B cell (primary cell): ENCODE measurements at regions not wholly inside any gene's neighbourhood (a gene's known extent, or its start where the extent isn't known, plus 50 kb on each side); places are given as distances from the start of the nearest gene placed in this dataset.

Experiments used
- ATAC-seq: fragments of 200-7000 bp; cut with Tn5 transposase; one replicate; pipeline ENCODE4 v1.10.0; 2021; ENCODE audit warnings: low read depth, mild to moderate bottlenecking, moderate number of reproducible peaks, moderate library complexity
- CTCF ChIA-PET: fragments of 350-600 bp; sonication (Branson Sonifier 250); formaldehyde crosslinking; loops from one replicate; lab custom pipeline; 2021; ENCODE audit warnings: antibody characterized with exemption, inconsistent platforms; lab: Charles Lee
- POLR2A ChIA-PET: fragments of 350-600 bp; sonication (Branson Sonifier 250); formaldehyde crosslinking; loops from one replicate; lab custom pipeline; 2021; ENCODE audit warnings: antibody characterized with exemption; lab: Charles Lee
- DNase-seq: peaks from one replicate; pipeline ENCODE4 v3.0.0; 2013
- H2AFZ ChIP-seq: 2 replicates; pipeline ENCODE4 v1.6.1; 2012; ENCODE audit warnings: mild to moderate bottlenecking, low read depth, low read length; ENCODE audit not compliant: insufficient read depth, poor library complexity, severe bottlenecking
- H3K27ac ChIP-seq, 2 donors: 1 replicate in 1 of 2; 2 replicates in 1 of 2; pipeline ENCODE4 v1.5.1; 2012 to 2013; ENCODE audit warnings: low read length in 2 of 2, mild to moderate bottlenecking in 2 of 2, moderate library complexity in 1 of 2
- H3K27me3 ChIP-seq, 4 experiments: fragments of 200-600 bp in 1 of 4; sonication (generic) in 1 of 4; replicated peaks in 1 of 4; 1 replicate in 2 of 4; 2 replicates in 2 of 4; pipeline versions ENCODE4 v1.6.1 to v1.7.0; 2013 to 2016; ENCODE audit warnings: low read length in 3 of 4, mild to moderate bottlenecking in 2 of 4, mixed read lengths in 1 of 4, moderate library complexity in 1 of 4; ENCODE audit not compliant: insufficient read depth in 4 of 4, control insufficient read depth in 3 of 4; ENCODE audit errors: control extremely low read depth in 1 of 4
- H3K36me3 ChIP-seq, 2 experiments: replicated peaks in 1 of 2; 1 replicate in 1 of 2; 2 replicates in 1 of 2; pipeline versions ENCODE4 v1.6.1 to v1.7.1; 2013; ENCODE audit warnings: low read length in 1 of 2; ENCODE audit not compliant: insufficient read depth in 2 of 2, control insufficient read depth in 1 of 2; ENCODE audit errors: control extremely low read depth in 1 of 2, extremely low read depth in 1 of 2
- H3K4me1 ChIP-seq, 2 donors: fragments of 200-600 bp in 1 of 2; sonication (generic) in 1 of 2; 1 replicate in 1 of 2; 2 replicates in 1 of 2; pipeline versions ENCODE4 v1.5.1 to v1.6.1; 2013 to 2017; ENCODE audit warnings: low read length in 2 of 2; ENCODE audit not compliant: control insufficient read depth in 2 of 2, insufficient read depth in 2 of 2
- H3K4me2 ChIP-seq: replicated peaks from 2 replicates; pipeline ENCODE3; 2012; ENCODE audit warnings: mild to moderate bottlenecking, low read depth, low read length; ENCODE audit not compliant: poor library complexity, severe bottlenecking
- H3K4me3 ChIP-seq, 5 experiments: fragments of 200-600 bp in 1 of 5; sonication (generic) in 1 of 5; 1 replicate in 3 of 5; 2 replicates in 2 of 5; pipeline versions ENCODE4 v1.5.1 to v1.7.0; 2011 to 2016; ENCODE audit warnings: low read length in 4 of 5, mild to moderate bottlenecking in 4 of 5, low read depth in 2 of 5, control low read depth in 1 of 5, moderate library complexity in 1 of 5; ENCODE audit not compliant: insufficient read depth in 1 of 5; ENCODE audit errors: control extremely low read depth in 1 of 5, extremely low read depth in 1 of 5
- H3K79me2 ChIP-seq: fragments of 200-600 bp; sonication (generic); one replicate; pipeline ENCODE4 v1.6.0; 2016; ENCODE audit warnings: low read length; ENCODE audit not compliant: control insufficient read depth, insufficient read depth
- H3K9ac ChIP-seq: fragments of 200-600 bp; sonication (generic); 2 replicates; pipeline ENCODE4 v1.6.1; 2017; ENCODE audit warnings: mild to moderate bottlenecking, low read length, moderate library complexity
- H3K9me3 ChIP-seq, 3 donors: one replicate each; pipeline versions ENCODE4 v1.6.1 to v1.7.1; 2013; ENCODE audit warnings: low read length in 2 of 3; ENCODE audit not compliant: control insufficient read depth in 2 of 3, insufficient read depth in 1 of 3; ENCODE audit errors: control extremely low read depth in 1 of 3
- H4K20me1 ChIP-seq: 2 replicates; pipeline ENCODE4 v1.6.0; 2012; ENCODE audit warnings: mild to moderate bottlenecking, low read length; ENCODE audit not compliant: insufficient read depth, control insufficient read depth, poor library complexity, severe bottlenecking
- H3K27ac Mint-ChIP-seq: one replicate; pipeline ENCODE4 v1.8.0; 2021; ENCODE audit warnings: mixed read lengths
- H3K27me3 Mint-ChIP-seq: one replicate; pipeline ENCODE4 v1.8.0; 2021; ENCODE audit warnings: mixed read lengths
- H3K4me1 Mint-ChIP-seq: one replicate; pipeline ENCODE4 v1.8.0; 2021; ENCODE audit warnings: mixed read lengths
- H3K4me3 Mint-ChIP-seq: one replicate; pipeline ENCODE4 v1.8.0; 2021; ENCODE audit warnings: mixed read lengths
- H3K9me3 Mint-ChIP-seq: one replicate; pipeline ENCODE4 v1.8.0; 2022; ENCODE audit warnings: mixed read lengths; ENCODE audit not compliant: insufficient read depth
- EZH2 ChIP-seq: IDR thresholded peaks from 2 replicates; pipeline ENCODE4 v1.6.1; 2012; ENCODE audit warnings: borderline replicate concordance, low read depth, mild to moderate bottlenecking, moderate library complexity, low read length; ENCODE audit not compliant: insufficient read depth, poor library complexity, severe bottlenecking
- WGBS: methylation state at CpG from one replicate; pipeline ENCODE4 v1.1.5; 2013; ENCODE audit warnings: missing lambda C conversion rate; ENCODE audit not compliant: insufficient coverage; 5-methylcytosine and 5-hydroxymethylcytosine counted together
- intact Hi-C: fragments of 100-400 bp; cut with micrococcal nuclease; formaldehyde crosslinking; loops from one replicate; pipeline ENCODE4 v1.10.0; 2022
- TF ChIP-seq, protein P1 (sequence below): fragments of 200-600 bp; IDR thresholded peaks from one replicate; pipeline ENCODE4 v1.8.0; 2022; ENCODE audit warnings: antibody characterized with exemption, mild to moderate bottlenecking

DNA sequence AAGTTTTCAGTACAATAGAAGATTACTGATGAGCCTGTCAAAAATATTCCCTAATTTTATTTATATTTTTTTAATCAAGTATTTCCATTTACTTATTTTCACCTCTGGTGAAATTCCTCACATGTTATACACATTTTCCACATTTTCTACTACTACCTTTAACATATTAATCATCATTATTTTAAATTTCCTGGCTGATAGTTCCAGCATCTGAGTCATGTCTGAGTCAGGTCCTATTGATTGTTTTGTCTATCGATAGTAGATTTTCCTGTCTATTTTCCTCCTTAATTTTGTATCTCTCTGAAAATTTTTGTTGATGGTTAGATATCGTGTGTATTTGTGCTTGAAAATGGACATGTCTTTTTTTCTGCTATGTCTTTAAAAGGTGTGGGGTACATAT lies 211.8 kb upstream of the DSEL start:
- no peak overlapping the region for H3K9ac ChIP-seq
- no peaks in the 10 kb centered on the region for H3K4me1 Mint-ChIP-seq
- DNase-seq, result no peak
- H3K4me2 ChIP-seq, result no peak overlapping the region
- H3K79me2 ChIP-seq, result no peaks in the 10 kb centered on the region
- intact Hi-C loops, result no loop called here
- ChIA-PET CTCF (no interaction called here), POLR2A (no interaction called here)
- H3K9me3 ChIP-seq, result peaks cover 0 to 13% (median 0%) of the 10 kb centered on the region in 3 donors
- H3K27me3 Mint-ChIP-seq, result no peaks in the 10 kb centered on the region
- no peak overlapping the region for H2AFZ ChIP-seq
- no peak for ATAC-seq
- no peak overlapping the region for H3K4me3 Mint-ChIP-seq
- no peaks in the 10 kb centered on the region for H3K36me3 ChIP-seq
- H3K9me3 Mint-ChIP-seq, result peaks cover 5% of the 10 kb centered on the region
- WGBS, result no CpG with 5 or more reads among the region's 2 CpGs
- H3K4me1 ChIP-seq, result no peaks in the 10 kb centered on the region
- H3K27ac ChIP-seq, result no peak overlapping the region
- no peaks in the 10 kb centered on the region for H3K27me3 ChIP-seq
- no peak overlapping the region for H3K27ac Mint-ChIP-seq
- no peak for TF ChIP-seq EZH2
- TF ChIP-seq, protein P1, sequence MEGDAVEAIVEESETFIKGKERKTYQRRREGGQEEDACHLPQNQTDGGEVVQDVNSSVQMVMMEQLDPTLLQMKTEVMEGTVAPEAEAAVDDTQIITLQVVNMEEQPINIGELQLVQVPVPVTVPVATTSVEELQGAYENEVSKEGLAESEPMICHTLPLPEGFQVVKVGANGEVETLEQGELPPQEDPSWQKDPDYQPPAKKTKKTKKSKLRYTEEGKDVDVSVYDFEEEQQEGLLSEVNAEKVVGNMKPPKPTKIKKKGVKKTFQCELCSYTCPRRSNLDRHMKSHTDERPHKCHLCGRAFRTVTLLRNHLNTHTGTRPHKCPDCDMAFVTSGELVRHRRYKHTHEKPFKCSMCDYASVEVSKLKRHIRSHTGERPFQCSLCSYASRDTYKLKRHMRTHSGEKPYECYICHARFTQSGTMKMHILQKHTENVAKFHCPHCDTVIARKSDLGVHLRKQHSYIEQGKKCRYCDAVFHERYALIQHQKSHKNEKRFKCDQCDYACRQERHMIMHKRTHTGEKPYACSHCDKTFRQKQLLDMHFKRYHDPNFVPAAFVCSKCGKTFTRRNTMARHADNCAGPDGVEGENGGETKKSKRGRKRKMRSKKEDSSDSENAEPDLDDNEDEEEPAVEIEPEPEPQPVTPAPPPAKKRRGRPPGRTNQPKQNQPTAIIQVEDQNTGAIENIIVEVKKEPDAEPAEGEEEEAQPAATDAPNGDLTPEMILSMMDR, result no peak
- H4K20me1 ChIP-seq, result no peaks in the 10 kb centered on the region
- H3K4me3 ChIP-seq, result no peak overlapping the region

GRCh38 chr18:67726882-67727281 lies 210.4 kb upstream of the DSEL start:
- intact Hi-C loops, result no loop called here
- Histone ChIP-seq H3K4me1 (no peaks in the 10 kb centered on the region), H3K36me3 (no peaks in the 10 kb centered on the region), H3K9ac (no peak overlapping the region), H3K79me2 (no peaks in the 10 kb centered on the region), H3K4me3 (no peak overlapping the region), H3K27ac (no peak overlapping the region), H3K4me2 (no peak overlapping the region), H4K20me1 (no peaks in the 10 kb centered on the region), H3K27me3 (no peaks in the 10 kb centered on the region), H3K9me3 (peaks cover 0 to 13% (median 0%) of the 10 kb centered on the region in 3 donors), H2AFZ (no peak overlapping the region)
- ChIA-PET POLR2A (no interaction called here), CTCF (no interaction called here)
- peaks cover 8% of the 10 kb centered on the region for H3K9me3 Mint-ChIP-seq
- 36% methylated on average over 2 of the region's 2 CpGs for WGBS
- H3K4me1 Mint-ChIP-seq, result no peaks in the 10 kb centered on the region
- no peak overlapping the region for H3K4me3 Mint-ChIP-seq
- no peak for DNase-seq
- no peak for ATAC-seq
- no peaks in the 10 kb centered on the region for H3K27me3 Mint-ChIP-seq
- H3K27ac Mint-ChIP-seq, result no peak overlapping the region
- no peak for TF ChIP-seq EZH2
- TF ChIP-seq, protein P1, result no peak
